ENCODE measurements at regions not wholly inside any gene's neighbourhood (a gene's known extent, or its start where the extent isn't known, plus 50 kb on each side); places are given as distances from the start of the nearest gene placed in this dataset.

DNA sequence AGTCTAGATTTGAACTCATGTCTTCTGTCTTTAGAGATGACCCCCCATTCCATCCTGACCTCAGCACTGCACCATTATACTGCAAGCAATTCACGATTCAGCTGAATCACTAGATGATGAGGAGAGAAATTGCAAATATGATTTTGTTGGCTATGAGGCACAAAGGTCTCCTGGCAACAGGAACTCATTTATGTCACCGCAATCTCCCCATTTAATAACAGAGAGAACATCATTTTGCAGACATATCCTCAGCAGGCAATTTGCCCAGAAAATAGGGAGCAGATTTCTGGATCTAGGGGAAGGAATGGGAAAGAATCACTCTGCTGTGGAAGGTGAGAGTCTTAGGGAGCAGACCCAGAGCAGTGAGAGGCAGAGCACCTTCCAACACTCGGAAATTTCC lies 303.0 kb downstream of the PAX1 start:
- Histone ChIP-seq H3K27me3 (peaks cover 0 to 4% (median 0%) of the 10 kb centered on the region in 7 donors), H3K9me3 (peaks cover 0 to 22% (median 0%) of the 10 kb centered on the region in 11 donors), H3K36me3 (no peaks in the 10 kb centered on the region), H3K4me3 (no peak overlapping the region), H3K4me1 (no peaks in the 10 kb centered on the region), H3K27ac (no peak overlapping the region)
- TF ChIP-seq, protein P1, sequence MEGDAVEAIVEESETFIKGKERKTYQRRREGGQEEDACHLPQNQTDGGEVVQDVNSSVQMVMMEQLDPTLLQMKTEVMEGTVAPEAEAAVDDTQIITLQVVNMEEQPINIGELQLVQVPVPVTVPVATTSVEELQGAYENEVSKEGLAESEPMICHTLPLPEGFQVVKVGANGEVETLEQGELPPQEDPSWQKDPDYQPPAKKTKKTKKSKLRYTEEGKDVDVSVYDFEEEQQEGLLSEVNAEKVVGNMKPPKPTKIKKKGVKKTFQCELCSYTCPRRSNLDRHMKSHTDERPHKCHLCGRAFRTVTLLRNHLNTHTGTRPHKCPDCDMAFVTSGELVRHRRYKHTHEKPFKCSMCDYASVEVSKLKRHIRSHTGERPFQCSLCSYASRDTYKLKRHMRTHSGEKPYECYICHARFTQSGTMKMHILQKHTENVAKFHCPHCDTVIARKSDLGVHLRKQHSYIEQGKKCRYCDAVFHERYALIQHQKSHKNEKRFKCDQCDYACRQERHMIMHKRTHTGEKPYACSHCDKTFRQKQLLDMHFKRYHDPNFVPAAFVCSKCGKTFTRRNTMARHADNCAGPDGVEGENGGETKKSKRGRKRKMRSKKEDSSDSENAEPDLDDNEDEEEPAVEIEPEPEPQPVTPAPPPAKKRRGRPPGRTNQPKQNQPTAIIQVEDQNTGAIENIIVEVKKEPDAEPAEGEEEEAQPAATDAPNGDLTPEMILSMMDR (IDR thresholded peaks at IDR 0.05), result no peak
- no peak for DNase-seq
- no peak for ATAC-seq
- intact Hi-C loops (cut with DNase I), result no loop called here
- WGBS, 2 donors, result 80 to 85% methylated on average over 3 of the region's 3 CpGs

DNA sequence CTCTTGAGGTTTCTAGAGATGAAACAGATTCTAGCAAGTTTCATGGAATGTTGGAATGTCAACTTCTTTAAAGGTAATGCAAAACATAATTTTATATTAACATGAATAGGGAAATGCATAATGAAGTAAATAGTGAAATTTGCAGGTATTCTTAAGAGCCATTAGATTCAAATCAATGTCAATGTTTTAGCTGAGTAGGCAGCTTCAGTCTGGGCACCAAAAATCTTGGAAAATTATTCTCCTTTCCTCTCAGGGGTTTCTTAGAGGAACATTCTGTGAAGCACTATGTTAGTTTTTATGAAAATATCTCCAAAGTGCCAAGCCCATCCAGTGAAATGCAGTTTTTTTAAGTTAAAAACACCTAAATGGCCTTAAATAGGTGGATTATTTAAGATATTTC lies 300.8 kb downstream of the PAX1 start:
- intact Hi-C loops (cut with DNase I), result no loop called here
- Histone ChIP-seq H3K36me3 (no peaks in the 10 kb centered on the region), H3K4me1 (no peaks in the 10 kb centered on the region), H3K27me3 (peaks cover 0 to 4% (median 0%) of the 10 kb centered on the region in 7 donors), H3K4me3 (no peak overlapping the region), H3K27ac (no peak overlapping the region), H3K9me3 (peaks cover 0 to 21% (median 0%) of the 10 kb centered on the region in 11 donors)
- ATAC-seq (no peak), DNase-seq (no peak)
- TF ChIP-seq, protein P1 (IDR thresholded peaks at IDR 0.05), result no peak

DNA sequence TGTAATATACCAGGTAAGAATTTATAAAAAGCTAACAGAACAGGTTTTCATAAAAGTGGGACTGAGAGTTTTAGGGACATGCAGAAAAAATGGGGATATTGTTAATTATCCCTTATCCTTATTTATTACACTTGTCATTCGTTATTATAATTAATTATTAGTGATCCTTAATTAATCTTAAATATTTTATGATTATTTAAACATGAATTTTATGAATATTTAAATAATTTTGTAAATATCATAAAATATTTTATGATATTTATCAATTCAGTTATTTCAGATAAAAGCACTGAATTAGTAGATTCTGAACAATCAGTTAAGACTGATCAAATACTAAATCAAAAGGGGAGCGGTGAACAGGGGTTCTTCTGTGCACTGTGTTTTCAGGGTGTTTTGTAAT lies 300.1 kb downstream of the PAX1 start:
- DNase-seq (no peak), ATAC-seq (no peak)
- 49 to 61% methylated on average over 2 of the region's 2 CpGs for WGBS, 2 donors
- Histone ChIP-seq H3K9me3 (peaks cover 0 to 14% (median 0%) of the 10 kb centered on the region in 11 donors), H3K4me3 (no peak overlapping the region), H3K27me3 (peaks cover 0 to 4% (median 0%) of the 10 kb centered on the region in 7 donors), H3K36me3 (no peaks in the 10 kb centered on the region), H3K4me1 (no peaks in the 10 kb centered on the region), H3K27ac (no peak overlapping the region)
- intact Hi-C loops (cut with DNase I), result no loop called here
- TF ChIP-seq, protein P1 (IDR thresholded peaks at IDR 0.05), result no peak

DNA sequence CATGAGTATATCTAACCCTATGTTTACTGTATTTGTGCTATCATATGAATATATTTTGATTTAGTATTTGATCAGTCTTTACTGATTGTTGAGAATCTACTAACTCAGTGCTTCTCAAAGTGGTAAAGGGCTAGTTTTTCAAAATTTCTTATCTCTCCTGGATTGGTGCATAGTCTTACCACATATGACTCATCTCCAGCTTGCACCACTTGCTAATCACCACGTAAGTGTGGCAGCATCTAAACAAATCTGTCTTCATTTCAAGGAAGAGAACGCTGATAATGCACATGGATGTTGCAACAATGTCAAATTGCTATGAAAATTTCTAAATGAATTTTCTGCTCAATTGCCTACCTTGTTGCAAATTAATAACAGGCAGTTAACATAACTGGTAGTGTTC lies 299.5 kb downstream of the PAX1 start:
- intact Hi-C loops (cut with DNase I), result no loop called here
- no peak overlapping the region for H3K4me3 ChIP-seq
- peaks cover 0 to 10% (median 0%) of the 10 kb centered on the region in 11 donors for H3K9me3 ChIP-seq
- ATAC-seq (no peak), DNase-seq (no peak)
- TF ChIP-seq, protein P1 (IDR thresholded peaks at IDR 0.05), result no peak
- H3K27ac ChIP-seq, result no peak overlapping the region
- WGBS, 2 donors, result 42 to 51% methylated on average over 2 of the region's 2 CpGs
- H3K27me3 ChIP-seq, result peaks cover 0 to 4% (median 0%) of the 10 kb centered on the region in 7 donors
- no peaks in the 10 kb centered on the region for H3K4me1 ChIP-seq
- H3K36me3 ChIP-seq, result no peaks in the 10 kb centered on the region
